OCI-LY1 (cell line): ENCODE measurements at regions not wholly inside any gene's neighbourhood (a gene's known extent, or its start where the extent isn't known, plus 50 kb on each side); places are given as distances from the start of the nearest gene placed in this dataset.

Experiments
- H2AFZ ChIP-seq: fragments of 200-600 bp; sonication (generic), shearing (Covaris generic); 2 replicates; pipeline ENCODE4 v1.6.0; 2014; ENCODE audit warnings: antibody characterized with exemption, mild to moderate bottlenecking, low read length
- H3F3A ChIP-seq: fragments of 200-600 bp; sonication (generic), shearing (Covaris generic); 2 replicates; pipeline ENCODE4 v1.6.0; 2014; ENCODE audit warnings: mild to moderate bottlenecking, antibody characterized with exemption, low read length, moderate library complexity; ENCODE audit not compliant: insufficient read depth
- H3K27ac ChIP-seq: fragments of 200-600 bp; sonication (generic); 2 replicates; pipeline ENCODE4 v1.5.1; 2014; ENCODE audit warnings: low read length, mixed run types, mild to moderate bottlenecking, low read depth; ENCODE audit not compliant: poor library complexity, severe bottlenecking
- H3K27me3 ChIP-seq: fragments of 200-600 bp; sonication (generic); 2 replicates; pipeline ENCODE4 v1.6.0; 2014; ENCODE audit warnings: antibody characterized with exemption, mild to moderate bottlenecking, low read length, moderate library complexity; ENCODE audit not compliant: insufficient read depth
- H3K36me3 ChIP-seq: fragments of 200-600 bp; sonication (generic); 2 replicates; pipeline ENCODE4 v1.6.1; 2014; ENCODE audit warnings: mild to moderate bottlenecking, antibody characterized with exemption, low read length, moderate library complexity, mixed read lengths; ENCODE audit not compliant: insufficient read depth
- H3K4me1 ChIP-seq: fragments of 200-600 bp; sonication (generic); 2 replicates; pipeline ENCODE4 v1.5.1; 2014; ENCODE audit warnings: mild to moderate bottlenecking, low read length, moderate library complexity; ENCODE audit not compliant: insufficient read depth, severe bottlenecking
- H3K4me2 ChIP-seq: fragments of 200-600 bp; sonication (generic), shearing (Covaris generic); 2 replicates; pipeline ENCODE4 v1.6.1; 2014; ENCODE audit warnings: low read length
- H3K4me3 ChIP-seq: fragments of 200-600 bp; sonication (generic); 2 replicates; pipeline ENCODE4 v1.5.1; 2014; ENCODE audit warnings: low read length, low read depth, mild to moderate bottlenecking, mixed read lengths; ENCODE audit not compliant: poor library complexity, severe bottlenecking
- H3K79me2 ChIP-seq: fragments of 200-600 bp; shearing (Covaris generic); 2 replicates; pipeline ENCODE4 v1.6.1; 2016; ENCODE audit warnings: mixed run types, low read length, mixed read lengths; ENCODE audit not compliant: insufficient read depth
- H3K9ac ChIP-seq: fragments of 200-600 bp; sonication (generic), shearing (Covaris generic); 2 replicates; pipeline ENCODE4 v1.6.1; 2014; ENCODE audit warnings: mild to moderate bottlenecking, low read length, mixed read lengths
- H3K9me2 ChIP-seq: fragments of 200-600 bp; sonication (generic), shearing (Covaris generic); 2 replicates; pipeline ENCODE4 v1.6.1; 2014; ENCODE audit warnings: low read depth, mild to moderate bottlenecking, low read length, mixed read lengths
- H3K9me3 ChIP-seq: fragments of 200-600 bp; shearing (Covaris generic); 2 replicates; pipeline ENCODE4 v1.6.1; 2014; ENCODE audit warnings: low read length, mixed read lengths
- H4K20me1 ChIP-seq: fragments of 200-600 bp; sonication (generic), shearing (Covaris generic); 2 replicates; pipeline ENCODE4 v1.6.0; 2016; ENCODE audit warnings: mild to moderate bottlenecking, low read length; ENCODE audit not compliant: insufficient read depth
- CTCF ChIP-seq: fragments of 200-600 bp; sonication (generic), shearing (Covaris generic); IDR thresholded peaks from 2 replicates; pipeline ENCODE4 v1.5.1; 2017; ENCODE audit warnings: mild to moderate bottlenecking, antibody characterized with exemption, low read length, moderate library complexity, mixed read lengths
- EZH2 ChIP-seq: fragments of 200-600 bp; sonication (generic), shearing (Covaris generic); IDR thresholded peaks from 2 replicates; pipeline ENCODE4 v1.8.0; 2017; ENCODE audit warnings: borderline replicate concordance, mixed run types, mild to moderate bottlenecking, antibody characterized with exemption, low read length, moderate library complexity, mixed read lengths

GRCh38 chr6:166045860-166046200 lies 121.8 kb downstream of the TBXT start:
- Histone ChIP-seq H3K36me3 (no peaks in the 10 kb centered on the region), H3K79me2 (no peaks in the 10 kb centered on the region), H3K9me3 (no peaks in the 10 kb centered on the region), H3F3A (no peaks in the 10 kb centered on the region), H3K4me3 (no peak overlapping the region), H3K4me1 (no peaks in the 10 kb centered on the region), H3K9me2 (no peaks in the 10 kb centered on the region), H2AFZ (no peak overlapping the region), H3K27me3 (no peaks in the 10 kb centered on the region), H4K20me1 (no peaks in the 10 kb centered on the region), H3K4me2 (no peak overlapping the region), H3K27ac (no peak overlapping the region), H3K9ac (no peak overlapping the region)
- TF ChIP-seq CTCF, result no peak
- TF ChIP-seq EZH2, result no peak

- no peaks in the 10 kb centered on the region for H3K79me2 ChIP-seq
- H3K9me3 ChIP-seq, result no peaks in the 10 kb centered on the region
- no peak overlapping the region for H2AFZ ChIP-seq
- no peak overlapping the region for H3K4me3 ChIP-seq
- TF ChIP-seq CTCF (no peak), EZH2 (no peak)
- no peak overlapping the region for H3K9ac ChIP-seq
- no peak overlapping the region for H3K27ac ChIP-seq
- H3K27me3 ChIP-seq, result no peaks in the 10 kb centered on the region
- H3K4me2 ChIP-seq, result no peak overlapping the region
- no peaks in the 10 kb centered on the region for H4K20me1 ChIP-seq
- no peaks in the 10 kb centered on the region for H3K4me1 ChIP-seq
- H3K36me3 ChIP-seq, result no peaks in the 10 kb centered on the region
- H3K9me2 ChIP-seq, result no peaks in the 10 kb centered on the region
- no peaks in the 10 kb centered on the region for H3F3A ChIP-seq
Observed at GRCh38 chr6:166045173-166045859, 122.3 kb downstream of the TBXT start.

GRCh38 chr6:166041277-166041676 lies 126.4 kb downstream of the TBXT start:
- no peaks in the 10 kb centered on the region for H3K9me3 ChIP-seq

More at GRCh38 chr6:166041277-166041676, 126.4 kb downstream of the TBXT start:
- Histone ChIP-seq H3K4me2 (no peak overlapping the region), H3F3A (no peaks in the 10 kb centered on the region), H3K27me3 (no peaks in the 10 kb centered on the region), H4K20me1 (no peaks in the 10 kb centered on the region), H3K27ac (no peak overlapping the region), H3K4me3 (no peak overlapping the region), H3K36me3 (no peaks in the 10 kb centered on the region), H3K9ac (no peak overlapping the region), H2AFZ (no peak overlapping the region), H3K9me2 (no peaks in the 10 kb centered on the region), H3K4me1 (no peaks in the 10 kb centered on the region), H3K79me2 (no peaks in the 10 kb centered on the region)
- TF ChIP-seq CTCF (no peak), EZH2 (no peak)
